ENCODE measurements at regions not wholly inside any gene's neighbourhood (a gene's known extent, or its start where the extent isn't known, plus 50 kb on each side); places are given as distances from the start of the nearest gene placed in this dataset.

DNA sequence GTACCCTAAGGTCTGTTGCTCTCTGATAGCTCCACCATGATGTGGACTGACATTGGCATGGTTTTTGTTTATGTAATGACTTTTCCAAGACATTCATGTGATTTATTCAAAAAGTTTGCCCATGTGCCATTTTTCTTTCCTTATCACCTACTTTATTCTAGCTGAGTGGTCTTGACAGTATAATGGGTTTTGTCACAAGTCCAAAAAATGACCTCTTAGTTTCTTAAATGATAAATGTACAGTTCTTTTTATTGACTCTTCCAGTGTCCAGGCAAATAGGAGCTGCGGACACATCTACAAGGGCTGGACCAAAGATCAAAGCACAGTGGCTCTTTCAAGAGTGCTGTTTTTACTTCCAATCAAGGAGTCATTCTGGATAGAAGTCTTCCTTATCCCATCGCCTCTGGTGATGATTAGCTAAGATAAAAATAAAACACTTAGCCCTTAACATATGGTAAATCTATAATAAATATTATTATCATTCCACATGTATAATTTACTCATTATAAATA is 141.4 kb downstream of the MMUT start:
- TF ChIP-seq, protein P1, sequence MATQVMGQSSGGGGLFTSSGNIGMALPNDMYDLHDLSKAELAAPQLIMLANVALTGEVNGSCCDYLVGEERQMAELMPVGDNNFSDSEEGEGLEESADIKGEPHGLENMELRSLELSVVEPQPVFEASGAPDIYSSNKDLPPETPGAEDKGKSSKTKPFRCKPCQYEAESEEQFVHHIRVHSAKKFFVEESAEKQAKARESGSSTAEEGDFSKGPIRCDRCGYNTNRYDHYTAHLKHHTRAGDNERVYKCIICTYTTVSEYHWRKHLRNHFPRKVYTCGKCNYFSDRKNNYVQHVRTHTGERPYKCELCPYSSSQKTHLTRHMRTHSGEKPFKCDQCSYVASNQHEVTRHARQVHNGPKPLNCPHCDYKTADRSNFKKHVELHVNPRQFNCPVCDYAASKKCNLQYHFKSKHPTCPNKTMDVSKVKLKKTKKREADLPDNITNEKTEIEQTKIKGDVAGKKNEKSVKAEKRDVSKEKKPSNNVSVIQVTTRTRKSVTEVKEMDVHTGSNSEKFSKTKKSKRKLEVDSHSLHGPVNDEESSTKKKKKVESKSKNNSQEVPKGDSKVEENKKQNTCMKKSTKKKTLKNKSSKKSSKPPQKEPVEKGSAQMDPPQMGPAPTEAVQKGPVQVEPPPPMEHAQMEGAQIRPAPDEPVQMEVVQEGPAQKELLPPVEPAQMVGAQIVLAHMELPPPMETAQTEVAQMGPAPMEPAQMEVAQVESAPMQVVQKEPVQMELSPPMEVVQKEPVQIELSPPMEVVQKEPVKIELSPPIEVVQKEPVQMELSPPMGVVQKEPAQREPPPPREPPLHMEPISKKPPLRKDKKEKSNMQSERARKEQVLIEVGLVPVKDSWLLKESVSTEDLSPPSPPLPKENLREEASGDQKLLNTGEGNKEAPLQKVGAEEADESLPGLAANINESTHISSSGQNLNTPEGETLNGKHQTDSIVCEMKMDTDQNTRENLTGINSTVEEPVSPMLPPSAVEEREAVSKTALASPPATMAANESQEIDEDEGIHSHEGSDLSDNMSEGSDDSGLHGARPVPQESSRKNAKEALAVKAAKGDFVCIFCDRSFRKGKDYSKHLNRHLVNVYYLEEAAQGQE (IDR thresholded peaks at IDR 0.05) = no peak
- TF ChIP-seq, protein P2, sequence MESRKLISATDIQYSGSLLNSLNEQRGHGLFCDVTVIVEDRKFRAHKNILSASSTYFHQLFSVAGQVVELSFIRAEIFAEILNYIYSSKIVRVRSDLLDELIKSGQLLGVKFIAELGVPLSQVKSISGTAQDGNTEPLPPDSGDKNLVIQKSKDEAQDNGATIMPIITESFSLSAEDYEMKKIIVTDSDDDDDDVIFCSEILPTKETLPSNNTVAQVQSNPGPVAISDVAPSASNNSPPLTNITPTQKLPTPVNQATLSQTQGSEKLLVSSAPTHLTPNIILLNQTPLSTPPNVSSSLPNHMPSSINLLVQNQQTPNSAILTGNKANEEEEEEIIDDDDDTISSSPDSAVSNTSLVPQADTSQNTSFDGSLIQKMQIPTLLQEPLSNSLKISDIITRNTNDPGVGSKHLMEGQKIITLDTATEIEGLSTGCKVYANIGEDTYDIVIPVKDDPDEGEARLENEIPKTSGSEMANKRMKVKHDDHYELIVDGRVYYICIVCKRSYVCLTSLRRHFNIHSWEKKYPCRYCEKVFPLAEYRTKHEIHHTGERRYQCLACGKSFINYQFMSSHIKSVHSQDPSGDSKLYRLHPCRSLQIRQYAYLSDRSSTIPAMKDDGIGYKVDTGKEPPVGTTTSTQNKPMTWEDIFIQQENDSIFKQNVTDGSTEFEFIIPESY (IDR thresholded peaks at IDR 0.05) = no peak
- TF ChIP-seq, protein P3, sequence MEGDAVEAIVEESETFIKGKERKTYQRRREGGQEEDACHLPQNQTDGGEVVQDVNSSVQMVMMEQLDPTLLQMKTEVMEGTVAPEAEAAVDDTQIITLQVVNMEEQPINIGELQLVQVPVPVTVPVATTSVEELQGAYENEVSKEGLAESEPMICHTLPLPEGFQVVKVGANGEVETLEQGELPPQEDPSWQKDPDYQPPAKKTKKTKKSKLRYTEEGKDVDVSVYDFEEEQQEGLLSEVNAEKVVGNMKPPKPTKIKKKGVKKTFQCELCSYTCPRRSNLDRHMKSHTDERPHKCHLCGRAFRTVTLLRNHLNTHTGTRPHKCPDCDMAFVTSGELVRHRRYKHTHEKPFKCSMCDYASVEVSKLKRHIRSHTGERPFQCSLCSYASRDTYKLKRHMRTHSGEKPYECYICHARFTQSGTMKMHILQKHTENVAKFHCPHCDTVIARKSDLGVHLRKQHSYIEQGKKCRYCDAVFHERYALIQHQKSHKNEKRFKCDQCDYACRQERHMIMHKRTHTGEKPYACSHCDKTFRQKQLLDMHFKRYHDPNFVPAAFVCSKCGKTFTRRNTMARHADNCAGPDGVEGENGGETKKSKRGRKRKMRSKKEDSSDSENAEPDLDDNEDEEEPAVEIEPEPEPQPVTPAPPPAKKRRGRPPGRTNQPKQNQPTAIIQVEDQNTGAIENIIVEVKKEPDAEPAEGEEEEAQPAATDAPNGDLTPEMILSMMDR (IDR thresholded peaks at IDR 0.05; ENCODE audit: low read depth, low read length, missing input control) = no peak
- no peak for TF ChIP-seq SP1 (IDR thresholded peaks at IDR 0.05)
- TF ChIP-seq, protein P4, sequence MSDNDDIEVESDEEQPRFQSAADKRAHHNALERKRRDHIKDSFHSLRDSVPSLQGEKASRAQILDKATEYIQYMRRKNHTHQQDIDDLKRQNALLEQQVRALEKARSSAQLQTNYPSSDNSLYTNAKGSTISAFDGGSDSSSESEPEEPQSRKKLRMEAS (IDR thresholded peaks at IDR 0.05) = no peak
- no peak for TF ChIP-seq JUND (IDR thresholded peaks at IDR 0.05)
- TF ChIP-seq RAD21 (IDR thresholded peaks at IDR 0.05) = no peak
- no peak for TF ChIP-seq TAF1 (conservative IDR thresholded peaks at IDR 0.05)
- TF ChIP-seq GABPA (IDR thresholded peaks at IDR 0.05 in 1 of 2, conservative IDR thresholded peaks at IDR 0.05 in 1 of 2) = no peak
- no peak for TF ChIP-seq YY1 (IDR thresholded peaks at IDR 0.05)
- TF ChIP-seq, protein P5, sequence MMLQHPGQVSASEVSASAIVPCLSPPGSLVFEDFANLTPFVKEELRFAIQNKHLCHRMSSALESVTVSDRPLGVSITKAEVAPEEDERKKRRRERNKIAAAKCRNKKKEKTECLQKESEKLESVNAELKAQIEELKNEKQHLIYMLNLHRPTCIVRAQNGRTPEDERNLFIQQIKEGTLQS (IDR thresholded peaks at IDR 0.05) = no peak
- no peak for TF ChIP-seq EGR1 (IDR thresholded peaks at IDR 0.05; ENCODE audit: low read depth in 2 of 2)
- TF ChIP-seq FOXA1 (IDR thresholded peaks at IDR 0.05) = no peak
- no peak for TF ChIP-seq RXRA (IDR thresholded peaks at IDR 0.05)

Measured in liver (tissue), 3 donors.